Progenitor cell of endocrine pancreas (in vitro differentiated cells): ENCODE measurements at regions not wholly inside any gene's neighbourhood (a gene's known extent, or its start where the extent isn't known, plus 50 kb on each side); places are given as distances from the start of the nearest gene placed in this dataset.

Experiments
- DNase-seq: peaks from one replicate; pipeline ENCODE4 v3.0.0; 2021; ENCODE audit warnings: low spot score; ENCODE audit not compliant: unreplicated experiment
- H3K27ac Mint-ChIP-seq: 2 replicates; pipeline ENCODE4 v1.8.0; 2021; ENCODE audit warnings: mild to moderate bottlenecking, moderate library complexity, mixed read lengths
- H3K27me3 Mint-ChIP-seq: 2 replicates; pipeline ENCODE4 v1.8.0; 2021; ENCODE audit warnings: mixed read lengths
- H3K36me3 Mint-ChIP-seq: 2 replicates; pipeline ENCODE4 v1.8.0; 2022; ENCODE audit warnings: mixed read lengths; ENCODE audit not compliant: insufficient read depth
- H3K4me1 Mint-ChIP-seq: 2 replicates; pipeline ENCODE4 v1.8.0; 2021; ENCODE audit warnings: low read depth, mixed read lengths
- H3K4me3 Mint-ChIP-seq: 2 replicates; pipeline ENCODE4 v1.8.0; 2021; ENCODE audit warnings: low read depth, mild to moderate bottlenecking, moderate library complexity, mixed read lengths
- H3K9me3 Mint-ChIP-seq: 2 replicates; pipeline ENCODE4 v1.8.0; 2021; ENCODE audit warnings: low read depth, mixed read lengths
- CTCF ChIP-seq: fragments of 200-600 bp; sonication (generic); IDR thresholded peaks from one replicate; pipeline ENCODE4 v1.5.0; 2021; ENCODE audit warnings: antibody characterized with exemption, mild to moderate bottlenecking; ENCODE audit not compliant: unreplicated experiment

- Mint-ChIP-seq H3K4me1 (peaks cover 1% of the 10 kb centered on the region), H3K9me3 (no peaks in the 10 kb centered on the region), H3K27me3 (no peaks in the 10 kb centered on the region), H3K27ac (no peak overlapping the region), H3K36me3 (no peaks in the 10 kb centered on the region), H3K4me3 (no peak overlapping the region)
- no peak for DNase-seq
- TF ChIP-seq CTCF = no peak
Measured at GRCh38 chr1:172821609-172822274, 162.8 kb downstream of the FASLG start.

GRCh38 chr1:172822886-172823285 lies 164.0 kb downstream of the FASLG start:
- H3K27me3 Mint-ChIP-seq = no peaks in the 10 kb centered on the region
- H3K9me3 Mint-ChIP-seq = no peaks in the 10 kb centered on the region
- H3K4me3 Mint-ChIP-seq = no peak overlapping the region
- H3K4me1 Mint-ChIP-seq = peaks cover 1% of the 10 kb centered on the region
- DNase-seq = no peak
- no peaks in the 10 kb centered on the region for H3K36me3 Mint-ChIP-seq
- TF ChIP-seq CTCF = no peak
- H3K27ac Mint-ChIP-seq = no peak overlapping the region

GRCh38 chr1:172823534-172823933 lies 164.6 kb downstream of the FASLG start:
- DNase-seq = no peak
- no peak for TF ChIP-seq CTCF
- Mint-ChIP-seq H3K27me3 (no peaks in the 10 kb centered on the region), H3K36me3 (no peaks in the 10 kb centered on the region), H3K4me1 (peaks cover 1% of the 10 kb centered on the region), H3K9me3 (no peaks in the 10 kb centered on the region), H3K4me3 (no peak overlapping the region), H3K27ac (no peak overlapping the region)

- no peak overlapping the region for H3K27ac Mint-ChIP-seq
- TF ChIP-seq CTCF = no peak
- no peaks in the 10 kb centered on the region for H3K36me3 Mint-ChIP-seq
- no peaks in the 10 kb centered on the region for H3K27me3 Mint-ChIP-seq
- DNase-seq = no peak
- H3K4me1 Mint-ChIP-seq = peaks cover 1% of the 10 kb centered on the region
- no peaks in the 10 kb centered on the region for H3K9me3 Mint-ChIP-seq
- no peak overlapping the region for H3K4me3 Mint-ChIP-seq
Measured at GRCh38 chr1:172824209-172824608, 165.3 kb downstream of the FASLG start.

- peak; percentile 62 for TF ChIP-seq CTCF
- H3K36me3 Mint-ChIP-seq = no peaks in the 10 kb centered on the region
- no peak overlapping the region for H3K27ac Mint-ChIP-seq
- no peak for DNase-seq
- H3K4me1 Mint-ChIP-seq = peaks cover 1% of the 10 kb centered on the region
- no peak overlapping the region for H3K4me3 Mint-ChIP-seq
- H3K27me3 Mint-ChIP-seq = no peaks in the 10 kb centered on the region
- H3K9me3 Mint-ChIP-seq = peaks cover 4% of the 10 kb centered on the region
Measured at GRCh38 chr1:172826096-172826741, 167.3 kb downstream of the FASLG start.
